OCI-LY7 (cell line): ENCODE measurements at regions not wholly inside any gene's neighbourhood (a gene's known extent, or its start where the extent isn't known, plus 50 kb on each side); places are given as distances from the start of the nearest gene placed in this dataset.

Source experiments
- BruUV-seq: library from RNA; stranded (reverse); fragments of 400-500 nt; replicated peaks from 2 replicates; lab custom pipeline; 2021; lab: Mats Ljungman, UMichigan
- CTCF ChIA-PET: fragments of 300-600 bp; sonication (Branson Sonifier 250); formaldehyde crosslinking; loops from one replicate; lab custom pipeline; 2022; ENCODE audit warnings: antibody characterized with exemption; ENCODE audit not compliant: unreplicated experiment; lab: Charles Lee
- POLR2A ChIA-PET: fragments of 300-600 bp; sonication (Branson Sonifier 250); formaldehyde crosslinking; loops from one replicate; lab custom pipeline; 2022; ENCODE audit warnings: antibody characterized with exemption; lab: Charles Lee
- DNase-seq: peaks from one replicate; pipeline ENCODE4 v3.0.0-alpha.2; 2015; ENCODE audit warnings: low spot score
- H2AFZ ChIP-seq: fragments of 200-600 bp; sonication (generic), shearing (Covaris generic); 2 replicates; pipeline ENCODE4 v1.6.1; 2014; ENCODE audit warnings: mild to moderate bottlenecking, antibody characterized with exemption, low read length, moderate library complexity
- H3K27ac ChIP-seq: fragments of 200-600 bp; sonication (generic); 2 replicates; pipeline ENCODE4 v1.5.1; 2014; ENCODE audit warnings: mixed run types, low read depth, mild to moderate bottlenecking, moderate library complexity, low read length, inconsistent platforms; ENCODE audit not compliant: poor library complexity, severe bottlenecking
- H3K36me3 ChIP-seq: fragments of 200-600 bp; sonication (generic); 2 replicates; pipeline ENCODE4 v1.6.1; 2014; ENCODE audit warnings: mild to moderate bottlenecking, antibody characterized with exemption, low read length, moderate library complexity, mixed read lengths; ENCODE audit not compliant: insufficient read depth
- H3K4me1 ChIP-seq: fragments of 200-600 bp; sonication (generic); 2 replicates; pipeline ENCODE4 v1.5.1; 2014; ENCODE audit warnings: mild to moderate bottlenecking, low read length; ENCODE audit not compliant: insufficient read depth, poor library complexity, severe bottlenecking
- H3K4me2 ChIP-seq: fragments of 200-600 bp; sonication (generic); 2 replicates; pipeline ENCODE4 v1.6.1; 2014; ENCODE audit warnings: mild to moderate bottlenecking, low read length
- H3K4me3 ChIP-seq: fragments of 200-600 bp; sonication (generic); 2 replicates; pipeline ENCODE4 v1.5.1; 2014; ENCODE audit warnings: mild to moderate bottlenecking, low read depth, low read length; ENCODE audit not compliant: poor library complexity, severe bottlenecking
- H3K79me2 ChIP-seq: fragments of 200-600 bp; sonication (generic); 2 replicates; pipeline ENCODE4 v1.6.1; 2016; ENCODE audit warnings: low read depth, mild to moderate bottlenecking, low read length, moderate library complexity, mixed read lengths; ENCODE audit not compliant: insufficient read depth
- H3K9me2 ChIP-seq: fragments of 200-600 bp; sonication (generic); 2 replicates; pipeline ENCODE4 v1.6.1; 2016; ENCODE audit warnings: mild to moderate bottlenecking, low read length, mixed read lengths; ENCODE audit not compliant: insufficient read depth
- H3K9me3 ChIP-seq: fragments of 200-600 bp; sonication (generic); 2 replicates; pipeline ENCODE4 v1.6.1; 2014; ENCODE audit warnings: mild to moderate bottlenecking, mixed run types, low read length, mixed read lengths
- H4K20me1 ChIP-seq: fragments of 200-600 bp; sonication (generic); 2 replicates; pipeline ENCODE4 v1.6.1; 2014; ENCODE audit warnings: mild to moderate bottlenecking, antibody characterized with exemption, low read length, moderate library complexity, mixed read lengths; ENCODE audit not compliant: insufficient read depth
- EZH2phosphoT487 ChIP-seq: fragments of 200-600 bp; sonication (generic); IDR thresholded peaks from 2 replicates; pipeline ENCODE4 v1.6.1; 2018; ENCODE audit warnings: low read depth, borderline replicate concordance, mild to moderate bottlenecking, mixed run types, antibody characterized with exemption, low read length, moderate library complexity, mixed read lengths
- intact Hi-C: fragments of 100-400 bp; cut with micrococcal nuclease; formaldehyde crosslinking; loops from one replicate; pipeline ENCODE4 v1.10.0; 2022; ENCODE audit not compliant: unreplicated experiment
- TF ChIP-seq, protein P1 (sequence below): fragments of 200-600 bp; sonication (generic); conservative IDR thresholded peaks from 2 replicates; pipeline ENCODE4 v1.5.1; 2014; ENCODE audit warnings: mild to moderate bottlenecking, antibody characterized with exemption, low read length, moderate library complexity, mixed read lengths

DNA sequence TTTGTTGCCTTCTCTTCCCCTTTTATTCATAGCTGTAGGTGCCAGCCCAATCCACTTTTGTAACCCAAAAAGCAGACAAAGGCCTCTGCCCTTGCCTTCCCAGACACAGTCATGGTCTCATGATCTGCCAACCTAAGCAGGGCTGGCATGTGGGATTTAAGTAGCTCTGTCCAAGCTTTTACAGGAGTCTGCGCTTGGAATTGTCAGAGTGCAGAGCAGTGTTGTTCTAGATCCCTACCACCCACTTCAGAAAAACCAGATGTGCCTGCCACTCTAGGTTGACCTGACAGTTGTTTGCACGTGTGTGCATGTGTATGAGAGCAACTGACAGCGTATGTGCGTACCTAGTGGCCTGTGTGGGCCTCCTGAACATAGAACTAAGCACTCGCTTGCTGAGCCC, 87.8 kb upstream of the SPRY4 start:
- no TSS peak for BruUV-seq
- Histone ChIP-seq H3K4me3 (no peak overlapping the region), H3K4me2 (no peak overlapping the region), H3K36me3 (no peaks in the 10 kb centered on the region), H3K27ac (no peak overlapping the region), H3K9me3 (no peaks in the 10 kb centered on the region), H4K20me1 (no peaks in the 10 kb centered on the region), H3K79me2 (no peaks in the 10 kb centered on the region), H2AFZ (no peak overlapping the region), H3K9me2 (no peaks in the 10 kb centered on the region), H3K4me1 (no peaks in the 10 kb centered on the region)
- CTCF ChIA-PET: no interaction called here
- TF ChIP-seq EZH2phosphoT487: no peak
- TF ChIP-seq, protein P1, sequence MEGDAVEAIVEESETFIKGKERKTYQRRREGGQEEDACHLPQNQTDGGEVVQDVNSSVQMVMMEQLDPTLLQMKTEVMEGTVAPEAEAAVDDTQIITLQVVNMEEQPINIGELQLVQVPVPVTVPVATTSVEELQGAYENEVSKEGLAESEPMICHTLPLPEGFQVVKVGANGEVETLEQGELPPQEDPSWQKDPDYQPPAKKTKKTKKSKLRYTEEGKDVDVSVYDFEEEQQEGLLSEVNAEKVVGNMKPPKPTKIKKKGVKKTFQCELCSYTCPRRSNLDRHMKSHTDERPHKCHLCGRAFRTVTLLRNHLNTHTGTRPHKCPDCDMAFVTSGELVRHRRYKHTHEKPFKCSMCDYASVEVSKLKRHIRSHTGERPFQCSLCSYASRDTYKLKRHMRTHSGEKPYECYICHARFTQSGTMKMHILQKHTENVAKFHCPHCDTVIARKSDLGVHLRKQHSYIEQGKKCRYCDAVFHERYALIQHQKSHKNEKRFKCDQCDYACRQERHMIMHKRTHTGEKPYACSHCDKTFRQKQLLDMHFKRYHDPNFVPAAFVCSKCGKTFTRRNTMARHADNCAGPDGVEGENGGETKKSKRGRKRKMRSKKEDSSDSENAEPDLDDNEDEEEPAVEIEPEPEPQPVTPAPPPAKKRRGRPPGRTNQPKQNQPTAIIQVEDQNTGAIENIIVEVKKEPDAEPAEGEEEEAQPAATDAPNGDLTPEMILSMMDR: no peak
- POLR2A ChIA-PET: no interaction called here
- no peak for DNase-seq
- intact Hi-C loops: no loop called here

DNA sequence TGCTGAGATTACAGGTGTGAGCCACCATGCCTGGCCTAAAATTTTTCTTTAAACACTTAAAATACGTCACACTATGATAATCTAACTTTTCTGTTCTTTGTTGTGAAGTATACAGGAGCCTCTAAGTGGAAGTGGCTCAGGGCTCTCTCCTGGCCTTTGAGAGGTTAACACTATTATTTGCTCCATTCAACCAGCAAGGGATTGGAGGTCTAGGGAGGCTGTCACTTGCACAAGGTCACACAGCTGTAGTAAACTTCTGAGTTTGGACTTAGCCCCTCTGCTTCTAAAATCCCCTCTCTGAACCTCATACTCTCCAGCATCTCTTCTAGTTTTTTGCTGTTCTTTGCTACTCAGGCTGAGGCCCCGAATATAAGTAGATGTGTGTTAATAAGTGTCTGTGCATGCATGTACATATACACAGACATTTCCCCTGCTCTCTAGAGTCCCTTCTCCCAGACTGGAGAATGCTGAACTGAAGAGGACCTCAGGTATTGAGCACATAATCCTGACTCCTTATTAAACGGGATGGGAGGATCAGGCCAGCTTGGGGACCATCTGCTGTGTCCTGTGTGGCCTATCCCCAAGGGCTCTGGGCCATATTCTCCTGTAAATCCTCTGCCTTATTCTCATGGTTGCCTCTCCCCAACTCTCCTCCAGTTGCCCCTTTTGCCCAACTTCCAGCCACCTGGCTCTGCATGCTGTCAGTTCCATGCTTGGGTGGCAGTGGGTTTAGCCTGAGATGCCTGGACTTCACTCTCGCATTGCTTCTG, 87.0 kb upstream of the SPRY4 start:
- DNase-seq: no peak
- Histone ChIP-seq H3K4me3 (no peak overlapping the region), H3K9me2 (no peaks in the 10 kb centered on the region), H3K27ac (no peak overlapping the region), H2AFZ (no peak overlapping the region), H3K36me3 (no peaks in the 10 kb centered on the region), H3K4me2 (no peak overlapping the region), H3K9me3 (no peaks in the 10 kb centered on the region), H4K20me1 (no peaks in the 10 kb centered on the region), H3K4me1 (no peaks in the 10 kb centered on the region), H3K79me2 (no peaks in the 10 kb centered on the region)
- intact Hi-C loops: no loop called here
- TF ChIP-seq, protein P1: no peak
- TF ChIP-seq EZH2phosphoT487: no peak
- no TSS peak for BruUV-seq
- ChIA-PET POLR2A (interaction anchor here (1.0 kb wide), 1 partner anchor 95 kb away, joined by 3 read pairs; no protein-coding TSS in a partner anchor), CTCF (no interaction called here)

DNA sequence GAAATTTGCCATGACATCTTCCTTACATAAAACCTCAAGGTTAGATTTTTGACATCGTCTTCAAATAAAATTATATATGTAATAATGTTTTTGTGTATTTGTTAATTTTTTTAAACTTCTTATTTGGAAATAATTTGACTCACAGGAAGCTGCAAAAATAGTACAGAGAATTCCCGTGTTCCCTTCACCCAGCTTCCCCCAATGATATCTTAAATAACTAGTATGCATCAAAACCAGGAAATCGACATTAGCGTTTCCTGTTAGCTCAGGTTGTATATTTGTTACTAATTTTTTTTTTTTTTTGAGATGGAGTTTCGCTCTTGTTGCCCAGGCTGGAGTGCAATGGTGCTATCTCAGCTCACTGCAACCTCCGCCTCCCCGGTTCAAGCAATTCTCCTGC, 86.3 kb upstream of the SPRY4 start:
- Histone ChIP-seq H3K4me3 (no peak overlapping the region), H3K27ac (no peak overlapping the region), H3K36me3 (no peaks in the 10 kb centered on the region), H4K20me1 (no peaks in the 10 kb centered on the region), H3K9me3 (no peaks in the 10 kb centered on the region), H3K9me2 (no peaks in the 10 kb centered on the region), H3K79me2 (no peaks in the 10 kb centered on the region), H3K4me2 (no peak overlapping the region), H2AFZ (no peak overlapping the region), H3K4me1 (no peaks in the 10 kb centered on the region)
- intact Hi-C loops: no loop called here
- DNase-seq: no peak
- ChIA-PET POLR2A (interaction anchor here (1.0 kb wide), 1 partner anchor 96 kb away, joined by 3 read pairs; no protein-coding TSS in a partner anchor), CTCF (no interaction called here)
- no peak for TF ChIP-seq EZH2phosphoT487
- TF ChIP-seq, protein P1: no peak
- BruUV-seq: no TSS peak
